SK-N-SH treated with all-trans-retinoic acid at 6 μM for 48 hours (cell line): ENCODE measurements at regions not wholly inside any gene's neighbourhood (a gene's known extent, or its start where the extent isn't known, plus 50 kb on each side); places are given as distances from the start of the nearest gene placed in this dataset.

Source experiments
- CREB5 ChIP-seq: fragments of 250-450 bp; sonication (Bioruptor Pico); IDR thresholded peaks from 2 replicates; pipeline ENCODE4 v1.5.1; 2020; ENCODE audit warnings: low read depth, mild to moderate bottlenecking, moderate library complexity
- SNAI2 ChIP-seq: fragments of 250-450 bp; sonication (Bioruptor Pico); IDR thresholded peaks from 2 replicates; pipeline ENCODE4 v1.5.0; 2020; ENCODE audit warnings: mild to moderate bottlenecking, moderate library complexity

GRCh38 chr16:29111421-29111820 lies 126.6 kb downstream of the LAT start:
- no peak for TF ChIP-seq SNAI2
- TF ChIP-seq CREB5 (CRISPR knock-in tag), result no peak
